ENCODE measurements at regions not wholly inside any gene's neighbourhood (a gene's known extent, or its start where the extent isn't known, plus 50 kb on each side); places are given as distances from the start of the nearest gene placed in this dataset.

- no peak for TF ChIP-seq ZNF407 (IDR thresholded peaks at IDR 0.05; ENCODE audit: low read depth)
Measured at GRCh38 chr9:28528049-28528448, 954.8 kb upstream of the C9orf72 start (continued).

GRCh38 chr9:28538132-28538531 is 964.9 kb upstream of the C9orf72 start:
- ATAC-seq (no peak), DNase-seq (ENCODE audit: extremely low read depth in 1 of 4, low spot score in 3 of 4) (no peak), FAIRE-seq (no peak)
- no peaks in the 10 kb centered on the region for H3K9me1 ChIP-seq (ENCODE audit: control insufficient read depth, insufficient read depth, low read length)
- BruUV-seq (replicated peaks) = no TSS peak
- in situ Hi-C loops (cut with MboI) (no loop called here), intact Hi-C loops (cut with micrococcal nuclease) (no loop called here)
- H3K9me3 ChIP-seq (replicated peaks; ENCODE audit: control insufficient read depth, insufficient read depth, low read depth, low read length) = no peaks in the 10 kb centered on the region
- ChIA-PET CTCF (ENCODE audit: low intra/inter-chr PET ratio) (no interaction called here), POLR2A (no interaction called here)
- no peaks in the 10 kb centered on the region for H3K36me3 ChIP-seq (ENCODE audit: control insufficient read depth, insufficient read depth, low read length)
- no peak overlapping the region for H3K9ac ChIP-seq (ENCODE audit: insufficient read depth in 1 of 2, low read depth in 2 of 2, low read length in 2 of 2)
- H3K4me1 ChIP-seq (replicated peaks in 1 of 2; ENCODE audit: control insufficient read depth in 2 of 2, insufficient read depth in 2 of 2, low read length in 2 of 2) = no peaks in the 10 kb centered on the region
- no peak overlapping the region for H2AFZ ChIP-seq (ENCODE audit: low read depth, low read length)
- no peak overlapping the region for H3K27ac ChIP-seq (ENCODE audit: extremely low read depth, low read depth, low read length)
- no peak overlapping the region for H3K4me3 ChIP-seq
- no peaks in the 10 kb centered on the region for H3K79me2 ChIP-seq (ENCODE audit: control insufficient read depth, insufficient read depth, low read length)
- 0% methylated on average over 3 of the region's 3 CpGs for WGBS (ENCODE audit: insufficient coverage, low coverage, missing lambda C conversion rate)
- H3K27me3 ChIP-seq (ENCODE audit: control insufficient read depth in 2 of 2, insufficient read depth in 2 of 2, low read length in 2 of 2) = no peaks in the 10 kb centered on the region
- H4K20me1 ChIP-seq (replicated peaks; ENCODE audit: control insufficient read depth, insufficient read depth, low read length) = no peaks in the 10 kb centered on the region
- TF ChIP-seq ELF1 (tag; IDR thresholded peaks at IDR 0.05) = no peak
- H3K4me2 ChIP-seq (ENCODE audit: insufficient read depth, low read length) = no peak overlapping the region

Measured in K562 (cell line).